MM.1S (cell line): ENCODE measurements at regions not wholly inside any gene's neighbourhood (a gene's known extent, or its start where the extent isn't known, plus 50 kb on each side); places are given as distances from the start of the nearest gene placed in this dataset.

Experiments
- EZH2 ChIP-seq: fragments of 300-600 bp; sonication (generic); optimal IDR thresholded peaks from 2 replicates; pipeline ENCODE3; 2017; ENCODE audit warnings: low read depth, mild to moderate bottlenecking, antibody characterized with exemption, low read length, mixed read lengths
- EZH2phosphoT487 ChIP-seq: fragments of 300-600 bp; sonication (generic); IDR thresholded peaks from 2 replicates; pipeline ENCODE4 v1.6.1; 2018; ENCODE audit warnings: antibody characterized with exemption, low read length
- TF ChIP-seq, protein P1 (sequence below): fragments of 300-600 bp; sonication (generic); IDR thresholded peaks from 2 replicates; pipeline ENCODE4 v1.5.1; 2016; ENCODE audit warnings: antibody characterized with exemption, low read length, mixed read lengths

GRCh38 chr16:55232822-55233221 lies 91.2 kb upstream of the IRX6 start:
- no peak for TF ChIP-seq EZH2
- TF ChIP-seq, protein P1, sequence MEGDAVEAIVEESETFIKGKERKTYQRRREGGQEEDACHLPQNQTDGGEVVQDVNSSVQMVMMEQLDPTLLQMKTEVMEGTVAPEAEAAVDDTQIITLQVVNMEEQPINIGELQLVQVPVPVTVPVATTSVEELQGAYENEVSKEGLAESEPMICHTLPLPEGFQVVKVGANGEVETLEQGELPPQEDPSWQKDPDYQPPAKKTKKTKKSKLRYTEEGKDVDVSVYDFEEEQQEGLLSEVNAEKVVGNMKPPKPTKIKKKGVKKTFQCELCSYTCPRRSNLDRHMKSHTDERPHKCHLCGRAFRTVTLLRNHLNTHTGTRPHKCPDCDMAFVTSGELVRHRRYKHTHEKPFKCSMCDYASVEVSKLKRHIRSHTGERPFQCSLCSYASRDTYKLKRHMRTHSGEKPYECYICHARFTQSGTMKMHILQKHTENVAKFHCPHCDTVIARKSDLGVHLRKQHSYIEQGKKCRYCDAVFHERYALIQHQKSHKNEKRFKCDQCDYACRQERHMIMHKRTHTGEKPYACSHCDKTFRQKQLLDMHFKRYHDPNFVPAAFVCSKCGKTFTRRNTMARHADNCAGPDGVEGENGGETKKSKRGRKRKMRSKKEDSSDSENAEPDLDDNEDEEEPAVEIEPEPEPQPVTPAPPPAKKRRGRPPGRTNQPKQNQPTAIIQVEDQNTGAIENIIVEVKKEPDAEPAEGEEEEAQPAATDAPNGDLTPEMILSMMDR, result no peak
- no peak for TF ChIP-seq EZH2phosphoT487
